Astrocyte (in vitro differentiated cells and primary cell): ENCODE measurements at regions not wholly inside any gene's neighbourhood (a gene's known extent, or its start where the extent isn't known, plus 50 kb on each side); places are given as distances from the start of the nearest gene placed in this dataset.

ENCODE experiments used
- CTCF ChIP-seq: IDR thresholded peaks from 2 replicates; pipeline ENCODE4 v1.5.1; 2011; ENCODE audit warnings: low read depth, mild to moderate bottlenecking, inconsistent platforms, low read length, moderate library complexity; ENCODE audit not compliant: insufficient read depth
- EZH2 ChIP-seq: IDR thresholded peaks from 2 replicates; pipeline ENCODE4 v1.6.1; 2012; ENCODE audit warnings: mild to moderate bottlenecking, low read length, inconsistent platforms; ENCODE audit not compliant: insufficient read depth

- TF ChIP-seq EZH2 (no peak), CTCF (no peak)
Observed at GRCh38 chr7:45367026-45367425, 207.1 kb upstream of the ADCY1 start.
